ENCODE measurements at regions not wholly inside any gene's neighbourhood (a gene's known extent, or its start where the extent isn't known, plus 50 kb on each side); places are given as distances from the start of the nearest gene placed in this dataset.
"Not testable (repeated sequence)": the region's sequence is repeated elsewhere in the genome, so short reads cannot be mapped to it uniquely, and the experiment has no call there.

GRCh38 chr4:164536814-164537213, 217.1 kb upstream of the SMIM31 start:
- no peak for DNase-seq

GRCh38 chr4:164538097-164538496, 215.8 kb upstream of the SMIM31 start:
- DNase-seq: no peak

- no peak for DNase-seq
Observed at GRCh38 chr4:164540987-164541386, 212.9 kb upstream of the SMIM31 start.

- no peak for DNase-seq
Observed at GRCh38 chr4:164542431-164542830, 211.5 kb upstream of the SMIM31 start.

GRCh38 chr4:164550989-164551712, 202.8 kb upstream of the SMIM31 start:
- no peak for DNase-seq

- DNase-seq: no peak
Observed at GRCh38 chr4:164551713-164552040, 202.3 kb upstream of the SMIM31 start.

- no peak for DNase-seq
Observed at GRCh38 chr4:164571593-164572390, 182.1 kb upstream of the SMIM31 start.

GRCh38 chr4:164572877-164573279, 181.1 kb upstream of the SMIM31 start:
- no peak for DNase-seq

GRCh38 chr4:164575861-164576260, 178.1 kb upstream of the SMIM31 start:
- DNase-seq: no peak

- DNase-seq: no peak
Observed at GRCh38 chr4:164579270-164579942, 174.5 kb upstream of the SMIM31 start.

GRCh38 chr4:164591666-164592065, 162.3 kb upstream of the SMIM31 start:
- DNase-seq: no peak

GRCh38 chr4:164595751-164596150, 158.2 kb upstream of the SMIM31 start:
- DNase-seq: no peak

GRCh38 chr4:164596318-164596878, 157.5 kb upstream of the SMIM31 start:
- DNase-seq: no peak

GRCh38 chr4:164596927-164597326, 157.0 kb upstream of the SMIM31 start:
- no peak for DNase-seq

- no peak for DNase-seq
Observed at GRCh38 chr4:164601653-164602052, 152.3 kb upstream of the SMIM31 start.

- DNase-seq: not testable (repeated sequence)
Observed at GRCh38 chr4:164605791-164606190, 148.1 kb upstream of the SMIM31 start.

GRCh38 chr4:164606478-164606877, 147.5 kb upstream of the SMIM31 start:
- no peak for DNase-seq

GRCh38 chr4:164613256-164613655, 140.7 kb upstream of the SMIM31 start:
- DNase-seq: no peak

- DNase-seq: no peak
Observed at GRCh38 chr4:164613792-164614191, 140.1 kb upstream of the SMIM31 start.

GRCh38 chr4:164614329-164614728, 139.6 kb upstream of the SMIM31 start:
- no peak for DNase-seq

- no peak for DNase-seq
Observed at GRCh38 chr4:164614999-164615398, 138.9 kb upstream of the SMIM31 start.

- DNase-seq: no peak
Observed at GRCh38 chr4:164615964-164616363, 138.0 kb upstream of the SMIM31 start.

GRCh38 chr4:164616961-164617360, 137.0 kb upstream of the SMIM31 start:
- DNase-seq: no peak

GRCh38 chr4:164617426-164617825, 136.5 kb upstream of the SMIM31 start:
- DNase-seq: no peak

All from activated naive CD4-positive, alpha-beta T cell (primary cell).